A673 (cell line): ENCODE measurements at regions not wholly inside any gene's neighbourhood (a gene's known extent, or its start where the extent isn't known, plus 50 kb on each side); places are given as distances from the start of the nearest gene placed in this dataset.

ENCODE experiments used
- BruUV-seq: library from RNA; stranded (reverse); fragments of 400-500 nt; replicated peaks from 2 replicates; lab custom pipeline; 2021; lab: Mats Ljungman, UMichigan
- CTCF ChIA-PET: fragments of 300-600 bp; sonication (Branson Sonifier 250); formaldehyde crosslinking; loops from one replicate; lab custom pipeline; 2022; ENCODE audit warnings: antibody characterized with exemption; lab: Charles Lee
- POLR2A ChIA-PET: fragments of 300-600 bp; sonication (Branson Sonifier 250); formaldehyde crosslinking; loops from one replicate; lab custom pipeline; 2022; ENCODE audit warnings: antibody characterized with exemption; ENCODE audit not compliant: low non-redundant PET; lab: Charles Lee
- DNase-seq: peaks from one replicate; pipeline ENCODE4 v3.0.0-alpha.2; 2015; ENCODE audit warnings: low spot score
- H3K27ac ChIP-seq: fragments of 200-600 bp; sonication (generic); 2 replicates; pipeline ENCODE4 v1.5.1; 2016; ENCODE audit warnings: mixed run types, low read depth, mild to moderate bottlenecking, mixed read lengths, antibody characterized with exemption, low read length; ENCODE audit not compliant: poor library complexity, severe bottlenecking
- H3K27me3 ChIP-seq: fragments of 200-600 bp; sonication (generic); replicated peaks from 2 replicates; pipeline ENCODE4 v1.6.1; 2017; ENCODE audit warnings: mixed run types, low read depth, mild to moderate bottlenecking, mixed read lengths, antibody characterized with exemption, low read length; ENCODE audit not compliant: insufficient read depth, poor library complexity
- H3K36me3 ChIP-seq: fragments of 200-600 bp; sonication (generic); 2 replicates; pipeline ENCODE4 v1.6.1; 2016; ENCODE audit warnings: mixed run types, mild to moderate bottlenecking, mixed read lengths, antibody characterized with exemption, low read length; ENCODE audit not compliant: insufficient read depth, poor library complexity, severe bottlenecking
- H3K4me1 ChIP-seq: fragments of 200-600 bp; sonication (generic); 2 replicates; pipeline ENCODE4 v1.6.1; 2017; ENCODE audit warnings: mixed run types, mild to moderate bottlenecking, mixed read lengths, antibody characterized with exemption, low read length; ENCODE audit not compliant: insufficient read depth, poor library complexity, severe bottlenecking
- H3K4me3 ChIP-seq: fragments of 200-600 bp; sonication (generic); 2 replicates; pipeline ENCODE4 v1.5.1; 2016; ENCODE audit warnings: low read depth, mixed run types, mild to moderate bottlenecking, mixed read lengths, low read length; ENCODE audit not compliant: poor library complexity, severe bottlenecking
- H3K9me3 ChIP-seq: fragments of 200-600 bp; sonication (generic); 2 replicates; pipeline ENCODE4 v1.6.1; 2016; ENCODE audit warnings: mixed run types, low read depth, mild to moderate bottlenecking, mixed read lengths, antibody characterized with exemption, low read length; ENCODE audit not compliant: poor library complexity, severe bottlenecking
- CTCF ChIP-seq: fragments of 300-800, 200-600 bp; sonication (generic); conservative IDR thresholded peaks from 2 replicates; pipeline ENCODE4 v1.5.1; 2017; ENCODE audit warnings: low read depth, mild to moderate bottlenecking, antibody characterized with exemption, low read length, moderate library complexity, mixed read lengths
- EZH2 ChIP-seq: fragments of 200-600 bp; sonication (generic); IDR thresholded peaks from 2 replicates; pipeline ENCODE4 v1.6.1; 2017; ENCODE audit warnings: borderline replicate concordance, low read depth, mild to moderate bottlenecking, mixed read lengths, antibody characterized with exemption, low read length; ENCODE audit not compliant: poor library complexity, severe bottlenecking
- intact Hi-C: fragments of 100-400 bp; cut with micrococcal nuclease; formaldehyde crosslinking; loops from one replicate; pipeline ENCODE4 v1.10.0; 2022; ENCODE audit not compliant: unreplicated experiment

DNA sequence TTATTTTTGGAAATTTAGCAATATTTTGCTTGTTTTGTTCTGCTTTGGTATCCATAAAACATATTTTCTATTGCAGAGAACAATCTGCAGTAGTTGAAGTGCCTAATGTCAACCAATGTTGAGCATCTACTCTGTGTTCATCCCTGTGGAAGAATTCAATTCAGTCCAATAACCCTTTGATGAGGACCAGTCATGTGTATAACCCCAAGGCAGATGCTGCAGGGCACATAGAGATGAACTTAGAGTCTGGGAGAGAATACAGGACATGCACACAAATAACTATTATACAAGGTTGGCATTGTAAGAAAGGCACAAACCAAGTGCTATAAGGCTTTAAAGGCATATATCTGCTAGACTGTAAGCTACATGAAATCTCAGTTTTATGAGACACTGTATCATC lies 304.7 kb downstream of the LRIG3 start:
- H3K36me3 ChIP-seq, result no peaks in the 10 kb centered on the region
- ChIA-PET POLR2A (no interaction called here), CTCF (no interaction called here)
- intact Hi-C loops, result no loop called here
- H3K27me3 ChIP-seq, result no peaks in the 10 kb centered on the region
- no peak for DNase-seq
- H3K4me1 ChIP-seq, result no peaks in the 10 kb centered on the region
- no TSS peak for BruUV-seq
- H3K9me3 ChIP-seq, result no peaks in the 10 kb centered on the region
- TF ChIP-seq CTCF, result no peak
- no peak for TF ChIP-seq EZH2
- no peak overlapping the region for H3K4me3 ChIP-seq
- no peak overlapping the region for H3K27ac ChIP-seq

DNA sequence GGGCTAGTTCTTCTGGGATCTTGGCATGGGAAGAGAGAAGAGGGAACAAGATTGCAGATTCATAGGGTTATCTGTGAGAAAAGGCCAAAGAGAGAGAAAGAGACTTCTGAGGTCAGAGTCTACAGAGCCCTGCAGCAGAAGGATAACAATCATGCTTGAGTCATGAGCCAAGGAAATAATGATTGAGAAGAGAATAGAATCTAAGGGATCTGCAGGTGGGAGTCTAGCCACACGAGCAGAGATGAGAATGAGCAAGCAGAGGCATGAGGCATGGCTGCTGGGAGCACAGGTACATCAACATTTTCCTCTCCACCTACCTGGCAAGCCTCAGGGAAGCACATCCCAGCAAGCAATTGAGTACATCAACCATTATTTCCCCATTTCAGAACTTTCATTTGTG lies 303.7 kb downstream of the LRIG3 start:
- ChIA-PET CTCF (no interaction called here), POLR2A (no interaction called here)
- Histone ChIP-seq H3K4me3 (no peak overlapping the region), H3K36me3 (no peaks in the 10 kb centered on the region), H3K27me3 (no peaks in the 10 kb centered on the region), H3K4me1 (no peaks in the 10 kb centered on the region), H3K9me3 (no peaks in the 10 kb centered on the region), H3K27ac (no peak overlapping the region)
- BruUV-seq, result no TSS peak
- DNase-seq, result no peak
- TF ChIP-seq CTCF (no peak), EZH2 (no peak)
- intact Hi-C loops, result no loop called here

DNA sequence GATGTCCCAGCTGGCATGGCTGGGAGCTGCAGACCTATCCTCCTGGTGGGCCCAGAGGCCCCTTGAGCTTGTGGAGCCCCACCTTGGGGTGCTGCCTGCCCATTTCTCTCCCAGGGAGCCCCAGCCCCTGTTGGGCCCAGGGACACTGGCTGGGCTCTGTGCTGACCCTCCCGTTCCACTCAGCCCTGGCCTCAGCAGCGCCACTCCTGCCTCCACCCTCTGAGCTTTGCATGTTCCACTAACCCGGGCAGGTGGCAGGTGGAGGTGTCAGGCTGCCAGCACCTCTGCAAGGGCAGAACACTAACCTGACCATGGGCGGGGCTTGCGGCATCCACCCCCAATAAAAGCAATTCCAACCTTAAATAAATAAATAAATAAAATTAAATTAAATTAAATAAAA lies 299.2 kb downstream of the LRIG3 start:
- Histone ChIP-seq H3K4me1 (no peaks in the 10 kb centered on the region), H3K27me3 (no peaks in the 10 kb centered on the region), H3K27ac (no peak overlapping the region), H3K36me3 (no peaks in the 10 kb centered on the region), H3K4me3 (no peak overlapping the region), H3K9me3 (no peaks in the 10 kb centered on the region)
- no peak for TF ChIP-seq CTCF
- BruUV-seq, result no TSS peak
- ChIA-PET POLR2A (no interaction called here), CTCF (no interaction called here)
- intact Hi-C loops, result no loop called here
- DNase-seq, result no peak
